Heart left ventricle (tissue), 13 donors: ENCODE measurements at regions not wholly inside any gene's neighbourhood (a gene's known extent, or its start where the extent isn't known, plus 50 kb on each side); places are given as distances from the start of the nearest gene placed in this dataset.

Experiments used
- CTCF ChIP-seq, 12 donors: fragments of 200-600 bp; sonication (generic) in 4 of 12; IDR thresholded peaks; one replicate each; pipeline versions ENCODE4 v1.5.0 to v1.8.0; 2018 to 2022; ENCODE audit warnings: antibody characterized with exemption in 12 of 12, mild to moderate bottlenecking in 5 of 12
- POLR2A ChIP-seq, 2 donors: fragments of 450-650 bp; IDR thresholded peaks; one replicate each; pipeline ENCODE4 v1.6.1; 2017; ENCODE audit warnings: antibody characterized with exemption in 2 of 2, mild to moderate bottlenecking in 2 of 2, moderate library complexity in 2 of 2
- donor health status: ischemic (EF 13 %, LVEDD 7.1; RV severe dilation, severe dysfunction).
- donor health status: DM: no; HTN: yes; CAD: no.
- donor health status: DM: no; HTN: no; CAD: no.
- donor health status: ischemic (EF 25% LVEDD 6.9; RV normal size, moderate dysfunction).
- donor health status: ischemic (EF 25% LVEDD 5.7; RV mildly dilated, moderate dysfunction).
- donor health status: ischemic (EF 35%, LVEDD 5.7; RV mildly dilated, moderate dysfunction).
- donor health status: nonischemic (EF 11% LVEDD 7.7; RV severe dilation, severe dysfunction).
- donor health status: DM: yes; HTN: yes; CAD: no.
- donor health status: PGD.
- donor health status: ischemic (EF 29% LVEDD 5.4; RV normal size, mild dysfunction).
- donor health status: nonischemic (EF 23%, LVEDD 6.1; RV moderate dilation, normal function).

GRCh38 chr6:68008445-68008844 lies 626.6 kb upstream of the ADGRB3 start:
- TF ChIP-seq CTCF (IDR thresholded peaks at IDR 0.05): no peak
- no peak for TF ChIP-seq POLR2A (IDR thresholded peaks at IDR 0.05)
